B cell (primary cell): ENCODE measurements at regions not wholly inside any gene's neighbourhood (a gene's known extent, or its start where the extent isn't known, plus 50 kb on each side); places are given as distances from the start of the nearest gene placed in this dataset.

Source experiments
- CTCF ChIP-seq: fragments of 200-600 bp; IDR thresholded peaks from one replicate; pipeline ENCODE4 v1.8.0; 2022; ENCODE audit warnings: antibody characterized with exemption, mild to moderate bottlenecking
- EZH2 ChIP-seq: IDR thresholded peaks from 2 replicates; pipeline ENCODE4 v1.6.1; 2012; ENCODE audit warnings: borderline replicate concordance, low read depth, mild to moderate bottlenecking, moderate library complexity, low read length; ENCODE audit not compliant: insufficient read depth, poor library complexity, severe bottlenecking

- no peak for TF ChIP-seq EZH2
- no peak for TF ChIP-seq CTCF
Measured at GRCh38 chr2:234193977-234194563, 143.6 kb downstream of the SPP2 start.
